IPS-15b (cell line): ENCODE measurements at regions not wholly inside any gene's neighbourhood (a gene's known extent, or its start where the extent isn't known, plus 50 kb on each side); places are given as distances from the start of the nearest gene placed in this dataset.
"Not testable (repeated sequence)": the region's sequence is repeated elsewhere in the genome, so short reads cannot be mapped to it uniquely, and the experiment has no call there.

Experiments
- H3K27me3 ChIP-seq: one replicate; pipeline ENCODE4 v1.6.1; 2013; ENCODE audit warnings: low read length; ENCODE audit not compliant: control insufficient read depth, insufficient read depth
- H3K36me3 ChIP-seq: one replicate; pipeline ENCODE4 v1.6.1; 2013; ENCODE audit warnings: low read length; ENCODE audit not compliant: control insufficient read depth, insufficient read depth
- H3K4me1 ChIP-seq: one replicate; pipeline ENCODE4 v1.6.1; 2013; ENCODE audit warnings: mild to moderate bottlenecking, low read length; ENCODE audit not compliant: control insufficient read depth, insufficient read depth
- H3K4me3 ChIP-seq: one replicate; pipeline ENCODE4 v1.5.1; 2013; ENCODE audit warnings: low read depth, low read length
- H3K9ac ChIP-seq: one replicate; pipeline ENCODE4 v1.6.1; 2013; ENCODE audit warnings: low read depth, mild to moderate bottlenecking, low read length
- H3K9me3 ChIP-seq: one replicate; pipeline ENCODE4 v1.6.1; 2013; ENCODE audit warnings: mild to moderate bottlenecking, low read length; ENCODE audit not compliant: control insufficient read depth, insufficient read depth

GRCh38 chr11:114784216-114784615 lies 105.9 kb downstream of the NXPE2 start:
- H3K27me3 ChIP-seq: no peaks in the 10 kb centered on the region
- H3K4me3 ChIP-seq: no peak overlapping the region
- peaks cover 2% of the 10 kb centered on the region for H3K36me3 ChIP-seq
- H3K4me1 ChIP-seq: no peaks in the 10 kb centered on the region
- no peaks in the 10 kb centered on the region for H3K9me3 ChIP-seq
- H3K9ac ChIP-seq: no peak overlapping the region

- Histone ChIP-seq H3K36me3 (peaks cover 2% of the 10 kb centered on the region), H3K4me3 (no peak overlapping the region), H3K9ac (no peak overlapping the region), H3K4me1 (no peaks in the 10 kb centered on the region), H3K9me3 (no peaks in the 10 kb centered on the region), H3K27me3 (no peaks in the 10 kb centered on the region)
Measured at GRCh38 chr11:114784891-114785290, 106.6 kb downstream of the NXPE2 start.

DNA sequence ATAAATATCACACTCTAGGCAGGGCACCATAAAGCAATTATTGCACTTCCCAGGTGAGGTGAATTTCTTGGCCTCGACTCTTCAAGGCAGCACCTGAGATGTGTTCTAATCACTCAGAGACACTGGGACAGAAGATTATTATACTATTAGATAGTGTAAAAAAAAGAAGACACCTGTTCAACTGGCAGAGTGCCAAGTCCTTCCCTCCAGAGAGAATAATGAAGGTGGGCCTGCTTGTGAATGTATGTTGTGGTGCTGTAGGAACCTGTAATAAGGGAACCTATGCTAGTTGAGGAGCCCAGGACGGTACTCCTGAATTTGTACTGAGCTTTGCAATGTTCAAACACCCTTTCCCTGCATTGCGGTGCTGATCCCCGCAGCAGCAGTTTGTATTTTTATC lies 107.5 kb downstream of the NXPE2 start:
- Histone ChIP-seq H3K36me3 (no peaks in the 10 kb centered on the region), H3K27me3 (no peaks in the 10 kb centered on the region), H3K9me3 (no peaks in the 10 kb centered on the region), H3K4me1 (no peaks in the 10 kb centered on the region), H3K9ac (no peak overlapping the region), H3K4me3 (no peak overlapping the region)

DNA sequence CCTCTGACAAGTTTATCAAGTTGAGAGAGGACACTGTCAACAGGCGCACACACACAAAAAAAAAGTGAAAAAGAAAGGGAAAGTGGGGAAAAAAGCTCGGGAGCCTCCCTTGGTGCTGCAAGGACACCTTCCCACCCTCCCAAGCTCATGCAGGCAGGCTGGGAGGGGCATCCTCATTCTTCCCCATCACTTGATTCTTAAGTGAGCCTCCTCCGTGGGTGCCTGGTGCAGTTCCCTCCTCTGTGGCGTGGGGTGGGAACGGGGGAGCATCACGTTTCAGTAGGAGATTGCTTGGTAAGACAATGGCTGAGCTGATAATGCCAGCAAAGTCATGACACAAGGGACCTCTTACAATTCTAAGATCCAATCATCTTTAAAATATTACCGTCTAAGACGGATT lies 108.8 kb downstream of the NXPE2 start:
- Histone ChIP-seq H3K4me3 (no peak overlapping the region), H3K9me3 (no peaks in the 10 kb centered on the region), H3K4me1 (no peaks in the 10 kb centered on the region), H3K27me3 (no peaks in the 10 kb centered on the region), H3K9ac (no peak overlapping the region), H3K36me3 (no peaks in the 10 kb centered on the region)

- no peaks in the 10 kb centered on the region for H3K9me3 ChIP-seq
- no peak overlapping the region for H3K9ac ChIP-seq
- no peaks in the 10 kb centered on the region for H3K36me3 ChIP-seq
- H3K4me1 ChIP-seq: no peaks in the 10 kb centered on the region
- no peaks in the 10 kb centered on the region for H3K27me3 ChIP-seq
- H3K4me3 ChIP-seq: no peak overlapping the region
Measured at GRCh38 chr11:114790910-114791309, 112.6 kb downstream of the NXPE2 start.

DNA sequence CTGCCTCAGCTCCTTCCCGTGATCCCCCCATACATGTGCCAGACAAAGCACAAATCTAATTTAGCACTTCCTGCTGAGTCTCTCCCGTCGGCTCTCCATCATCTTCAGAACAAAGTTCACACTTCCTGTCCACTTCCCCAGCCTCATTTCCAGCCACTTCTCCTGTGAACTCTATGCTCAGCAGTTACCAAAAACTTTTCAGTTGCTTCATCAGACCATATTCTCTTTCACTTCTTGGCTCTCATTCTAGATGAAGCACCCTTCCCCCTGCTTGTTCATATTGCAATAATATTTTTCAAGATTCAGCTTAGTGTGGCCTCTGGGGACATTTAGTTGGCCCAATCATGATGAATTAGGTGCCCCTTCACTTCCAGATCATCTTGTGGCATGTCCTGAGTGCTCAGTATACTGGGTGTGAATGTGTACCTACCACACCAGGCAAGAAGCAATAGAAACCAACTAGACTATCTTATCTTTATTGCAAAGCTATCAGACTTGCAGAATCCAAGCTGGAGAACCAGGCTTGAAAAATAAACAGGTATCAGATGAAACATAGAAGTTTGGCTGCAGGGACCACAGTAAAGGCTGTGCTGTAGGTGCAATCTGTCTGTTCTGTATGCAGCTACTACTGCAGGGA lies 115.8 kb downstream of the NXPE2 start:
- Histone ChIP-seq H3K9me3 (no peaks in the 10 kb centered on the region), H3K36me3 (no peaks in the 10 kb centered on the region), H3K27me3 (peaks cover 2% of the 10 kb centered on the region)

GRCh38 chr11:114796954-114797721 lies 118.8 kb downstream of the NXPE2 start:
- Histone ChIP-seq H3K27me3 (peaks cover 2% of the 10 kb centered on the region), H3K4me3 (no peak overlapping the region), H3K4me1 (peaks cover 4% of the 10 kb centered on the region), H3K9me3 (no peaks in the 10 kb centered on the region), H3K9ac (no peak overlapping the region), H3K36me3 (no peaks in the 10 kb centered on the region)

More for the DNA sequence above, 115.8 kb downstream of the NXPE2 start:
- Histone ChIP-seq H3K9ac (no peak overlapping the region), H3K4me1 (no peaks in the 10 kb centered on the region), H3K4me3 (no peak overlapping the region)

DNA sequence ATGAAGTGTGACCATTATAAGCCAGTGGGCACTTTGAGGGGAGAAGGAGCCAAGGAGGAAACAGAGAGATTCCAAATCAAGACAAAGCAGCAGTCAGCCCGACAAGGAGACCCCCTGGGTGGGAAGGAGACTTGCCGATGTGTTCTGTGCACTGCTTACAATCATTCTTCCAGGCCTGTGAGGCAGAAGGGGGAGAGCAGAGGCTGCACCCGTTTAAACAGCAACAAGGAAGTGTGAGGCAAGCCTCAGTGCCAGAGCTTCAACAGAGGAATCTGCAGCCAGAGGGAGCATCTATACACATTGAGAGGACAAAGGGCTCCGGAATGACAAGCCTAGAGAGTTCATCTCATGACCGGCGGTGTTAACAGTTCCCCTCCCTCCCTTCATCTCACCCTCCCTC lies 121.1 kb downstream of the NXPE2 start:
- H3K27me3 ChIP-seq: peaks cover 2% of the 10 kb centered on the region
- H3K4me1 ChIP-seq: peaks cover 4% of the 10 kb centered on the region
- H3K9ac ChIP-seq: peak overlapping the region; percentile 56
- peak overlapping the region; percentile 30 for H3K4me3 ChIP-seq
- H3K36me3 ChIP-seq: no peaks in the 10 kb centered on the region
- no peaks in the 10 kb centered on the region for H3K9me3 ChIP-seq

DNA sequence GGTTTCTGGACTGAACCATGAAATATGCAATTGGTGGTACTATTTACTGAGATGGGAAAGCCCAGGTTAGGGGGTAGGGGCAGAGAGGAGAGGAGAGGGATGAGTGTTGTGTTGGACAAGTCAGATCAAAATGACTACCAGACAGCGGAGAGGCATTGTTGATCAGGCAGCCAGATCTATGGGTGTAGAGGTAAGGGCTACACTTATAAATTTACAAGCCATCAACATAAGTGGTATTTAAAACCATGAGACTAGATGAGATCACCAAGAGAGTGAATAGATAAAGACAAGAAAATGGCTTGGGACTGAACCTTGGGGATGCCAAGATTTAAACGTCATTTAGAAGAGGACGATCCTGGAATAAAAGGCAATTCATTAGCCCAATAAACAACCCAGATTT lies 123.4 kb downstream of the NXPE2 start:
- no peak overlapping the region for H3K4me3 ChIP-seq
- no peaks in the 10 kb centered on the region for H3K36me3 ChIP-seq
- H3K9ac ChIP-seq: no peak overlapping the region
- peaks cover 2% of the 10 kb centered on the region for H3K27me3 ChIP-seq
- H3K9me3 ChIP-seq: no peaks in the 10 kb centered on the region
- peaks cover 4% of the 10 kb centered on the region for H3K4me1 ChIP-seq

DNA sequence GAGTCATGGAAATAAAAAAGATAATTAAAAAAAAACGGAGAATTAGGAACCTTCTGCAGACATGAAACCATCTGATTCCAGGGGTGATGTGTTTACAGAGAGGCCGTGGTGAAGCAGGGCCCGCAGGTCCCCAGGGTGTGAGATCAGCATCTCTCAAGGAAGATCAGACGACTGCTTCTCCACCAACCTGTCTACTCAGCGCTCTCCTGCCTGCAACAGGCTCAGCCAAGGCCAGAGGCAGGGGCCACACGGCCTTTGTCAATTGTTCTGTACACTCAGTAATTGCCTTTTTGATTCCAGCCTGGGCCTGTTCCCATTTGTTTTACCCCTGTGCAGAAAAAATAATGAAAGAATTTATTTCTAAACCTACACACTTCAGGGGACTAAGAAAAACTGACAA lies 124.6 kb downstream of the NXPE2 start:
- Histone ChIP-seq H3K9me3 (no peaks in the 10 kb centered on the region), H3K9ac (no peak overlapping the region), H3K36me3 (no peaks in the 10 kb centered on the region), H3K4me1 (peaks cover 4% of the 10 kb centered on the region), H3K27me3 (no peaks in the 10 kb centered on the region), H3K4me3 (no peak overlapping the region)

DNA sequence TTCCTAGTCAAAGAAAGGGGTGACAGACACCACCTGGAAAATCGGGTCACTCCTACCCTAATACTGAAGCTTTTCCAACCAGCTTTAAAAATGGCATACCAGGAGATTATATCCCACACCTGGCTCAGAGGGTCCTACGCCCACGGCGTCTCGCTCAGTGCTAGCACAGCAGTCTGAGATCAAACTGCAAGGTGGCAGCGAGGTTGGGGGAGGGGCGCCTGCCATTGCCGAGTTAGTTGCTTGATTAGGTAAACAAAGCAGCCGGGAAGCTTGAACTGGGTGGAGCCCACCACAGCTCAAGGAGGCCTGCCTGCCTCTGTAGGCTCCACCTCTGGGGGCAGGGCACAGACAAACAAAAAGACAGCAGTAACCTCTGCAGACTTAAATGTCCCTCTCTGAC lies 127.1 kb downstream of the NXPE2 start:
- not testable (repeated sequence) for H3K9me3 ChIP-seq, H3K4me1 ChIP-seq, H3K9ac ChIP-seq, H3K27me3 ChIP-seq, H3K4me3 ChIP-seq, H3K36me3 ChIP-seq

GRCh38 chr11:114811971-114812370 lies 133.6 kb downstream of the NXPE2 start:
- H3K9ac ChIP-seq: no peak overlapping the region

More at GRCh38 chr11:114811971-114812370, 133.6 kb downstream of the NXPE2 start:
- Histone ChIP-seq H3K4me1 (no peaks in the 10 kb centered on the region), H3K27me3 (no peaks in the 10 kb centered on the region), H3K9me3 (no peaks in the 10 kb centered on the region), H3K36me3 (no peaks in the 10 kb centered on the region), H3K4me3 (no peak overlapping the region)
